Panc1 (cell line): ENCODE measurements at regions not wholly inside any gene's neighbourhood (a gene's known extent, or its start where the extent isn't known, plus 50 kb on each side); places are given as distances from the start of the nearest gene placed in this dataset.

ENCODE experiments used
- ATAC-seq: fragments of 200-7000 bp; cut with Tn5 transposase; 2 replicates; pipeline ENCODE4 v1.9.1; 2020; ENCODE audit warnings: mild to moderate bottlenecking, moderate library complexity
- BruUV-seq: library from RNA; stranded (reverse); fragments of 400-500 nt; replicated peaks from 2 replicates; lab custom pipeline; 2021; lab: Mats Ljungman, UMichigan
- CTCF ChIA-PET: fragments of 300-600 bp; sonication (Branson Sonifier 250); formaldehyde crosslinking; loops from one replicate; lab custom pipeline; 2022; ENCODE audit warnings: antibody characterized with exemption; lab: Charles Lee
- POLR2A ChIA-PET: fragments of 300-600 bp; sonication (Branson Sonifier 250); formaldehyde crosslinking; loops from one replicate; lab custom pipeline; 2022; ENCODE audit warnings: antibody characterized with exemption; lab: Charles Lee
- DNase-seq: peaks from one replicate; pipeline ENCODE4 v3.0.0-alpha.2; 2010; ENCODE audit warnings: low read depth, low spot score
- H3K27ac ChIP-seq: 2 replicates; pipeline ENCODE4 v1.5.1; 2011; ENCODE audit warnings: mild to moderate bottlenecking, low read length, inconsistent platforms
- H3K27me3 ChIP-seq: fragments of 200-500 bp; sonication (Bioruptor generic); 2 replicates; pipeline ENCODE4 v1.6.0; 2014; ENCODE audit warnings: low read length, inconsistent platforms; ENCODE audit not compliant: control insufficient read depth, insufficient read depth
- H3K36me3 ChIP-seq: fragments of 200-500 bp; sonication (Bioruptor generic); 2 replicates; pipeline ENCODE4 v1.5.1; 2014; ENCODE audit warnings: inconsistent platforms, mild to moderate bottlenecking, low read length, moderate library complexity; ENCODE audit not compliant: control insufficient read depth, insufficient read depth
- H3K4me1 ChIP-seq: 2 replicates; pipeline ENCODE4 v1.5.1; 2011; ENCODE audit warnings: inconsistent platforms, mild to moderate bottlenecking, low read length, moderate library complexity; ENCODE audit not compliant: control insufficient read depth, insufficient read depth
- H3K4me3 ChIP-seq, 2 experiments: 2 replicates each; pipeline ENCODE4 v1.5.1; 2011 to 2012; ENCODE audit warnings: low read depth in 2 of 2, low read length in 2 of 2, mild to moderate bottlenecking in 2 of 2, inconsistent platforms in 1 of 2, moderate library complexity in 1 of 2
- H3K9me3 ChIP-seq: fragments of 200-500 bp; sonication (Bioruptor generic); 2 replicates; pipeline ENCODE4 v1.5.1; 2014; ENCODE audit warnings: low read depth, mild to moderate bottlenecking, inconsistent platforms, low read length, moderate library complexity; ENCODE audit not compliant: control insufficient read depth, insufficient read depth
- CTCF ChIP-seq: fragments of 450-650 bp; IDR thresholded peaks from 2 replicates; pipeline ENCODE4 v1.5.1; 2017; ENCODE audit warnings: mild to moderate bottlenecking
- POLR2AphosphoS5 ChIP-seq: IDR thresholded peaks from 2 replicates; pipeline ENCODE4 v1.6.1; 2012; ENCODE audit warnings: mild to moderate bottlenecking, low read depth, low read length, moderate library complexity
- SIN3A ChIP-seq: IDR thresholded peaks from 2 replicates; pipeline ENCODE4 v1.6.1; 2012; ENCODE audit warnings: low read depth, mild to moderate bottlenecking, low read length, moderate library complexity, borderline replicate concordance; ENCODE audit not compliant: insufficient read depth
- TCF7L2 ChIP-seq: IDR thresholded peaks from 2 replicates; pipeline ENCODE4 v1.6.1; 2011; ENCODE audit warnings: mild to moderate bottlenecking, low read depth, low read length, inconsistent platforms
- in situ Hi-C: cut with HindIII; loops from 2 replicates; pipeline ENCODE4 v1.10.0; 2016; ENCODE audit warnings: low sequenced_read_pairs, low pct_unique_long_range_greater_than_20kb
- intact Hi-C: fragments of 100-400 bp; cut with micrococcal nuclease; formaldehyde crosslinking; loops from one replicate; pipeline ENCODE4 v1.10.0; 2022; ENCODE audit not compliant: unreplicated experiment
- TF ChIP-seq, protein P1 (sequence below), 2 experiments: IDR thresholded peaks; 2 replicates each; pipeline ENCODE4 v1.6.1; 2011 to 2012; ENCODE audit warnings: low read depth in 2 of 2, control low read depth in 1 of 2, low read length in 1 of 2, mild to moderate bottlenecking in 1 of 2, moderate library complexity in 1 of 2; ENCODE audit not compliant: insufficient read depth in 1 of 2

- BruUV-seq: no TSS peak
- Histone ChIP-seq H3K4me1 (no peaks in the 10 kb centered on the region), H3K36me3 (no peaks in the 10 kb centered on the region), H3K4me3 (no peak overlapping the region), H3K27ac (no peak overlapping the region), H3K27me3 (peaks cover 12% of the 10 kb centered on the region; the same call in 1 of the 2 replicates), H3K9me3 (no peaks in the 10 kb centered on the region)
- in situ Hi-C loops: no loop called here
- CTCF ChIA-PET: no interaction called here
- TF ChIP-seq CTCF: no peak
- TF ChIP-seq TCF7L2: no peak
- TF ChIP-seq POLR2AphosphoS5: no peak
- TF ChIP-seq, protein P1, sequence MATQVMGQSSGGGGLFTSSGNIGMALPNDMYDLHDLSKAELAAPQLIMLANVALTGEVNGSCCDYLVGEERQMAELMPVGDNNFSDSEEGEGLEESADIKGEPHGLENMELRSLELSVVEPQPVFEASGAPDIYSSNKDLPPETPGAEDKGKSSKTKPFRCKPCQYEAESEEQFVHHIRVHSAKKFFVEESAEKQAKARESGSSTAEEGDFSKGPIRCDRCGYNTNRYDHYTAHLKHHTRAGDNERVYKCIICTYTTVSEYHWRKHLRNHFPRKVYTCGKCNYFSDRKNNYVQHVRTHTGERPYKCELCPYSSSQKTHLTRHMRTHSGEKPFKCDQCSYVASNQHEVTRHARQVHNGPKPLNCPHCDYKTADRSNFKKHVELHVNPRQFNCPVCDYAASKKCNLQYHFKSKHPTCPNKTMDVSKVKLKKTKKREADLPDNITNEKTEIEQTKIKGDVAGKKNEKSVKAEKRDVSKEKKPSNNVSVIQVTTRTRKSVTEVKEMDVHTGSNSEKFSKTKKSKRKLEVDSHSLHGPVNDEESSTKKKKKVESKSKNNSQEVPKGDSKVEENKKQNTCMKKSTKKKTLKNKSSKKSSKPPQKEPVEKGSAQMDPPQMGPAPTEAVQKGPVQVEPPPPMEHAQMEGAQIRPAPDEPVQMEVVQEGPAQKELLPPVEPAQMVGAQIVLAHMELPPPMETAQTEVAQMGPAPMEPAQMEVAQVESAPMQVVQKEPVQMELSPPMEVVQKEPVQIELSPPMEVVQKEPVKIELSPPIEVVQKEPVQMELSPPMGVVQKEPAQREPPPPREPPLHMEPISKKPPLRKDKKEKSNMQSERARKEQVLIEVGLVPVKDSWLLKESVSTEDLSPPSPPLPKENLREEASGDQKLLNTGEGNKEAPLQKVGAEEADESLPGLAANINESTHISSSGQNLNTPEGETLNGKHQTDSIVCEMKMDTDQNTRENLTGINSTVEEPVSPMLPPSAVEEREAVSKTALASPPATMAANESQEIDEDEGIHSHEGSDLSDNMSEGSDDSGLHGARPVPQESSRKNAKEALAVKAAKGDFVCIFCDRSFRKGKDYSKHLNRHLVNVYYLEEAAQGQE (IDR thresholded peaks at IDR 0.05; ENCODE audit: insufficient read depth in 1 of 2, low read depth in 2 of 2, low read length in 1 of 2): no peak
- no peak for TF ChIP-seq SIN3A
- ATAC-seq (no peak), DNase-seq (no peak)
- POLR2A ChIA-PET: no interaction called here
- intact Hi-C loops: no loop called here
These were observed 57.9 kb upstream of the LRFN2 start for GRCh38 chr6:40645043-40645442.

GRCh38 chr6:40642837-40643236, 55.7 kb upstream of the LRFN2 start:
- intact Hi-C loops: no loop called here
- ATAC-seq (no peak), DNase-seq (no peak)
- no peak overlapping the region for H3K27ac ChIP-seq
- ChIA-PET CTCF (interaction anchor here (0.6 kb wide), 1 partner anchor 1404 kb away, joined by 3 read pairs; no protein-coding TSS in a partner anchor), POLR2A (no interaction called here)
- TF ChIP-seq, protein P1 (IDR thresholded peaks at IDR 0.05; ENCODE audit: insufficient read depth in 1 of 2, low read depth in 2 of 2, low read length in 1 of 2): no peak
- TF ChIP-seq SIN3A (no peak), CTCF (no peak), POLR2AphosphoS5 (no peak), TCF7L2 (no peak)
- no peaks in the 10 kb centered on the region for H3K4me1 ChIP-seq
- no peaks in the 10 kb centered on the region for H3K9me3 ChIP-seq
- no peaks in the 10 kb centered on the region for H3K36me3 ChIP-seq
- peaks cover 9% of the 10 kb centered on the region; the same call in 1 of the 2 replicates for H3K27me3 ChIP-seq
- no TSS peak for BruUV-seq
- in situ Hi-C loops: no loop called here
- no peak overlapping the region for H3K4me3 ChIP-seq
